Stomach (tissue), 8 donors: ENCODE measurements at regions not wholly inside any gene's neighbourhood (a gene's known extent, or its start where the extent isn't known, plus 50 kb on each side); places are given as distances from the start of the nearest gene placed in this dataset.
A peak's percentile ranks its signal among the peaks of the same experiment; 100 is the strongest.

ENCODE experiments used
- DNase-seq, 2 donors: peaks; one replicate each; pipeline versions ENCODE4 v3.0.0 to v3.0.0-alpha.2; 2013 to 2019
- H3K27ac ChIP-seq, 5 donors: fragments of 200-600 bp in 4 of 5; sonication (generic) in 4 of 5; one replicate each; pipeline ENCODE4 v1.5.1; 2013 to 2019; ENCODE audit warnings: mild to moderate bottlenecking in 1 of 5, moderate library complexity in 1 of 5
- H3K27me3 ChIP-seq, 3 donors: fragments of 200-600 bp; sonication (generic); one replicate each; pipeline ENCODE4 v1.5.1; 2017 to 2019; ENCODE audit warnings: mixed run types in 1 of 3
- H3K36me3 ChIP-seq, 4 donors: fragments of 200-600 bp; sonication (generic); 1 replicate in 3 of 4; 2 replicates in 1 of 4; pipeline ENCODE4 v1.5.1; 2016 to 2019
- H3K4me1 ChIP-seq, 4 donors: fragments of 200-600 bp; sonication (generic); one replicate each; pipeline ENCODE4 v1.5.1; 2016 to 2019
- H3K4me3 ChIP-seq, 4 donors: fragments of 200-600 bp; sonication (generic) in 3 of 4; one replicate each; pipeline ENCODE4 v1.5.1; 2016 to 2019; ENCODE audit warnings: mild to moderate bottlenecking in 1 of 4
- H3K9me3 ChIP-seq, 4 donors: fragments of 200-600 bp; sonication (generic); one replicate each; pipeline ENCODE4 v1.5.1; 2016 to 2019
- CTCF ChIP-seq, 7 experiments: fragments of 450-650 bp in 4 of 7; fragments of 200-600 bp in 3 of 7; sonication (generic) in 3 of 7; IDR thresholded peaks; one replicate each; pipeline ENCODE4 v1.5.1; 2016 to 2019; ENCODE audit warnings: antibody characterized with exemption in 7 of 7, control low read depth in 2 of 7, mild to moderate bottlenecking in 1 of 7
- EP300 ChIP-seq: sonication (generic); formaldehyde crosslinking; IDR thresholded peaks from one replicate; pipeline ENCODE4 v1.6.1; 2017; ENCODE audit warnings: antibody characterized with exemption
- POLR2A ChIP-seq, 4 donors: fragments of 450-650 bp; IDR thresholded peaks; one replicate each; pipeline ENCODE4 v1.6.1; 2016; ENCODE audit warnings: antibody characterized with exemption in 4 of 4, control low read depth in 2 of 4, mild to moderate bottlenecking in 1 of 4, moderate library complexity in 1 of 4
- POLR2AphosphoS5 ChIP-seq, 3 donors: sonication (generic); formaldehyde crosslinking; IDR thresholded peaks; one replicate each; pipeline ENCODE4 v1.6.1; 2016; ENCODE audit warnings: antibody characterized with exemption in 3 of 3
- WGBS, 5 donors: extraction: QIAGEN DNeasy Blood & Tissue Kit in 3 of 5; methylation state at CpG; one replicate each; pipeline versions ENCODE4 v1.1.5 to v1.1.7; 2013 to 2018; 5-methylcytosine and 5-hydroxymethylcytosine counted together
- intact Hi-C: fragments of 100-400 bp; cut with DNase I; formaldehyde crosslinking; loops from one replicate; pipeline ENCODE4 v1.15.1; 2023; ENCODE audit warnings: low total_unique reads
- donor health status: healthy with polysubstance abuse.
- donor health status: Bipolar disorder and iron deficiency.
- donor health status: healthy.

GRCh38 chr18:28705482-28705881 is 528.6 kb upstream of the CDH2 start:
- no peak overlapping the region for H3K4me3 ChIP-seq
- H3K9me3 ChIP-seq = no peaks in the 10 kb centered on the region
- intact Hi-C loops = no loop called here
- no peaks in the 10 kb centered on the region for H3K4me1 ChIP-seq
- no peak overlapping the region for H3K27ac ChIP-seq
- no peaks in the 10 kb centered on the region for H3K27me3 ChIP-seq
- TF ChIP-seq POLR2A (IDR thresholded peaks at IDR 0.05) = no peak
- no peak for TF ChIP-seq POLR2AphosphoS5 (IDR thresholded peaks at IDR 0.05)
- no peak for TF ChIP-seq CTCF (IDR thresholded peaks at IDR 0.05)
- TF ChIP-seq EP300 = no peak
- no peaks in the 10 kb centered on the region for H3K36me3 ChIP-seq
- 33 to 57% (median 46%) methylated on average over 1 of the region's 1 CpG for WGBS, 5 donors
- DNase-seq = no peak

GRCh38 chr18:28692337-28692736 is 515.4 kb upstream of the CDH2 start:
- H3K4me1 ChIP-seq = no peaks in the 10 kb centered on the region
- H3K36me3 ChIP-seq = no peaks in the 10 kb centered on the region
- TF ChIP-seq EP300 (no peak), POLR2AphosphoS5 (IDR thresholded peaks at IDR 0.05) (no peak), POLR2A (IDR thresholded peaks at IDR 0.05) (no peak), CTCF (IDR thresholded peaks at IDR 0.05) (no peak)
- no peaks in the 10 kb centered on the region for H3K27me3 ChIP-seq
- H3K9me3 ChIP-seq = no peaks in the 10 kb centered on the region
- intact Hi-C loops = no loop called here
- no peak overlapping the region for H3K4me3 ChIP-seq
- 93 to 100% (median 97%) methylated on average over 1 of the region's 1 CpG for WGBS, 5 donors
- H3K27ac ChIP-seq = no peak overlapping the region
- DNase-seq = no peak

GRCh38 chr18:28691496-28691840 is 514.5 kb upstream of the CDH2 start:
- no peak overlapping the region for H3K4me3 ChIP-seq
- H3K4me1 ChIP-seq = no peaks in the 10 kb centered on the region
- WGBS, 5 donors = 76 to 86% (median 81%) methylated on average over 1 of the region's 1 CpG
- intact Hi-C loops = no loop called here
- H3K36me3 ChIP-seq = no peaks in the 10 kb centered on the region
- no peaks in the 10 kb centered on the region for H3K27me3 ChIP-seq
- no peak for TF ChIP-seq POLR2A (IDR thresholded peaks at IDR 0.05)
- no peak for TF ChIP-seq CTCF (IDR thresholded peaks at IDR 0.05)
- TF ChIP-seq POLR2AphosphoS5 (IDR thresholded peaks at IDR 0.05) = no peak
- no peak for TF ChIP-seq EP300
- no peaks in the 10 kb centered on the region for H3K9me3 ChIP-seq
- DNase-seq = peak in 1 of 2 donors; percentile 5
- no peak overlapping the region for H3K27ac ChIP-seq

GRCh38 chr18:28690836-28691495 is 514.0 kb upstream of the CDH2 start:
- intact Hi-C loops = no loop called here
- peak in 1 of 2 donors; percentile 6 for DNase-seq
- Histone ChIP-seq H3K4me1 (no peaks in the 10 kb centered on the region), H3K4me3 (no peak overlapping the region), H3K27ac (no peak overlapping the region), H3K9me3 (no peaks in the 10 kb centered on the region), H3K27me3 (no peaks in the 10 kb centered on the region), H3K36me3 (no peaks in the 10 kb centered on the region)
- no peak for TF ChIP-seq POLR2AphosphoS5 (IDR thresholded peaks at IDR 0.05)
- no peak for TF ChIP-seq CTCF (IDR thresholded peaks at IDR 0.05)
- no peak for TF ChIP-seq EP300
- TF ChIP-seq POLR2A (IDR thresholded peaks at IDR 0.05) = no peak
- 74 to 84% (median 76%) methylated on average over 6 of the region's 6 CpGs for WGBS, 5 donors
